ENCODE measurements at regions not wholly inside any gene's neighbourhood (a gene's known extent, or its start where the extent isn't known, plus 50 kb on each side); places are given as distances from the start of the nearest gene placed in this dataset.

GRCh38 chr20:11080781-11081377 lies 407.1 kb upstream of the JAG1 start:
- no peak for DNase-seq (ENCODE audit: low read depth)
- TF ChIP-seq, protein P1, sequence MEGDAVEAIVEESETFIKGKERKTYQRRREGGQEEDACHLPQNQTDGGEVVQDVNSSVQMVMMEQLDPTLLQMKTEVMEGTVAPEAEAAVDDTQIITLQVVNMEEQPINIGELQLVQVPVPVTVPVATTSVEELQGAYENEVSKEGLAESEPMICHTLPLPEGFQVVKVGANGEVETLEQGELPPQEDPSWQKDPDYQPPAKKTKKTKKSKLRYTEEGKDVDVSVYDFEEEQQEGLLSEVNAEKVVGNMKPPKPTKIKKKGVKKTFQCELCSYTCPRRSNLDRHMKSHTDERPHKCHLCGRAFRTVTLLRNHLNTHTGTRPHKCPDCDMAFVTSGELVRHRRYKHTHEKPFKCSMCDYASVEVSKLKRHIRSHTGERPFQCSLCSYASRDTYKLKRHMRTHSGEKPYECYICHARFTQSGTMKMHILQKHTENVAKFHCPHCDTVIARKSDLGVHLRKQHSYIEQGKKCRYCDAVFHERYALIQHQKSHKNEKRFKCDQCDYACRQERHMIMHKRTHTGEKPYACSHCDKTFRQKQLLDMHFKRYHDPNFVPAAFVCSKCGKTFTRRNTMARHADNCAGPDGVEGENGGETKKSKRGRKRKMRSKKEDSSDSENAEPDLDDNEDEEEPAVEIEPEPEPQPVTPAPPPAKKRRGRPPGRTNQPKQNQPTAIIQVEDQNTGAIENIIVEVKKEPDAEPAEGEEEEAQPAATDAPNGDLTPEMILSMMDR (conservative IDR thresholded peaks at IDR 0.05; ENCODE audit: control insufficient read depth, insufficient read depth, low read depth, low read length) = no peak
- no peak overlapping the region for H3K4me3 ChIP-seq (ENCODE audit: control insufficient read depth, low read depth, low read length)

DNA sequence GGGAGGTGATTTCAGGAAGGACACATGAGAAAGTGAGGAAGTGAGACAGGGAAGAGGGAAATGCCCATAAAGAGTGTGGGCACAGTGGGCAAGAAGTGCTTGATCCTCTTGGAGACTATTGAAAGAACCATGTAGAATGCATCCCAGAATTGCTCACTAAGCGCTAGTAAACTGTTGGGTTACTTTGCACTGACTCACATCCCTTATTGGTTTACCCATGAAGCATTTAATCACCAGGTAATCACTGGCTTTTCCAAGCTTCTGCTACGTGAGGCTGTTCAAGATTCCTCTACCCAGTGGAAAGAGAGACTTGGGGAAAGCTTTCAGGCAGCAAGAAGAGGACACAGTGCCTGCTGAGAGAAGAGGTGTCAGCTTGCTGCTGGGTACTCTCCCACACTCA lies 410.0 kb upstream of the JAG1 start:
- TF ChIP-seq, protein P1 (conservative IDR thresholded peaks at IDR 0.05; ENCODE audit: control insufficient read depth, insufficient read depth, low read depth, low read length) = no peak
- H3K4me3 ChIP-seq (ENCODE audit: control insufficient read depth, low read depth, low read length) = no peak overlapping the region
- DNase-seq (ENCODE audit: low read depth) = no peak

DNA sequence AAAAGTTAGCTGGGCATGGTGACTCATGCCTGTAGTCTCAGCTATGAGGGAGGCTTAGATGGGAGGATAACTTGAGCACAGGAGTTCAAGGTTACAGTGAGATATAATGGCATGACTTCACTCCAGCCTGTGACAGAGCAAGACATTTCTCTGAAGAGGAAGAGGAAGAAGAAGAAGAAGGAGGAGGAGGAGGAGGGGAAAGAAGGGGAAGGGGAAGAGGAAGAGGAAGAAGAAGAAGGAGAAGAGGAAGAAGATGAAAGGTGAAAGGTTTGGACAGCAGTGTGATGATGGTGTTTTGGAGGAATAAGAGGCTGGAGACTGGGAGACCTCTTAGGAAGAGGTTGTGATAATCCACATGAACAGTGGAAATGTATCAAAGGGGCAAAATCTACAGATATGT lies 410.7 kb upstream of the JAG1 start:
- H3K4me3 ChIP-seq (ENCODE audit: control insufficient read depth, low read depth, low read length) = no peak overlapping the region
- TF ChIP-seq, protein P1 (conservative IDR thresholded peaks at IDR 0.05; ENCODE audit: control insufficient read depth, insufficient read depth, low read depth, low read length) = no peak
- no peak for DNase-seq (ENCODE audit: low read depth)

- H3K4me3 ChIP-seq (ENCODE audit: control insufficient read depth, low read depth, low read length) = no peak overlapping the region
- TF ChIP-seq, protein P1 (conservative IDR thresholded peaks at IDR 0.05; ENCODE audit: control insufficient read depth, insufficient read depth, low read depth, low read length) = no peak
- DNase-seq (ENCODE audit: low read depth) = no peak
These were observed 413.2 kb upstream of the JAG1 start for GRCh38 chr20:11086970-11087369.

DNA sequence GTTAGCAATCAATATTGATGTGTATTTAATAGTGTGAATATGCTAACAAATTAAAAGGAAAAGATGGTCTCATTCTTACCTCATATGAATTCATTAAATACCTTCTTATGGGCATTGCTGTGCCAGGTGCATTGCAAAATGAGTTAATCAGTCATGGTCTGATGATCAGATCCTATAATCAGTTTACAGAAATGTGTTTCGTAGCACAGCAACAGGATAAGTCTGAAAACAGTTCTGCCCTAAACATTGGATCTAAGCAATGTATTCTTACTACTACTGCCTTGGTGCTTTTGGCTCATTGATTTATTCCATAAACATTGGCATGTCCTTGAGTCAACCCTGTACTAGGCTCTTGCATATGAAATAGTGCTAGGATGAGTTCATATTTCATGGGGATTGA lies 417.0 kb upstream of the JAG1 start:
- no peak overlapping the region for H3K4me3 ChIP-seq (ENCODE audit: control insufficient read depth, low read depth, low read length)
- TF ChIP-seq, protein P1 (conservative IDR thresholded peaks at IDR 0.05; ENCODE audit: control insufficient read depth, insufficient read depth, low read depth, low read length) = no peak

GRCh38 chr20:11091511-11091910 lies 417.7 kb upstream of the JAG1 start:
- DNase-seq (ENCODE audit: low read depth) = no peak
- no peak overlapping the region for H3K4me3 ChIP-seq (ENCODE audit: control insufficient read depth, low read depth, low read length)
- TF ChIP-seq, protein P1 (conservative IDR thresholded peaks at IDR 0.05; ENCODE audit: control insufficient read depth, insufficient read depth, low read depth, low read length) = no peak

More for the DNA sequence above, 417.0 kb upstream of the JAG1 start:
- no peak for DNase-seq (ENCODE audit: low read depth)

DNA sequence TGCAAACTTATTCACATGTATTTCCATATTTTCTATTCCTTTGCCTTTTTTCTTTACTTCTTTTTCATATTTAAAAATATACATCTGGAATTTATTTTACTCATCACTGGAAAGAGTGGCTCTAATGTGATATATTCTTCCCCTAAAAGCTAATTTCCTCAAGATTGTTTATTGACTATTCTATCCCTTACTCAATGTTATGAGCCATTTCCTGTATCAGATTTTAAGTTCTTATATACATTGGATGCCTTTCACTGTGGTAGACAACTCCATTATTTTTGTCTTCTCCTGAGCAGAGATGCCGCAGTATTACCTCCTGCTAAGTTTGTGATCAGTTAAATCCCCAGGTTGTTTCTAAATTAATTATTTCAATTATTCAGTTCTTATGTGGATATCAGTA lies 418.4 kb upstream of the JAG1 start:
- TF ChIP-seq, protein P1 (conservative IDR thresholded peaks at IDR 0.05; ENCODE audit: control insufficient read depth, insufficient read depth, low read depth, low read length) = no peak
- no peak for DNase-seq (ENCODE audit: low read depth)
- H3K4me3 ChIP-seq (ENCODE audit: control insufficient read depth, low read depth, low read length) = no peak overlapping the region

Data from fibroblast of mammary gland (primary cell).